LNCaP clone FGC (cell line): ENCODE measurements at regions not wholly inside any gene's neighbourhood (a gene's known extent, or its start where the extent isn't known, plus 50 kb on each side); places are given as distances from the start of the nearest gene placed in this dataset.

ENCODE experiments used
- DNase-seq: peaks from one replicate; pipeline ENCODE4 v3.0.0-alpha.2; 2011; ENCODE audit warnings: low read depth
- H3K4me3 ChIP-seq: 2 replicates; pipeline ENCODE4 v1.5.1; 2011; ENCODE audit warnings: mild to moderate bottlenecking, low read depth, low read length, control low read depth
- TF ChIP-seq, protein P1 (sequence below): IDR thresholded peaks from 2 replicates; pipeline ENCODE4 v1.5.1; 2012; ENCODE audit warnings: mild to moderate bottlenecking; ENCODE audit not compliant: control insufficient read depth, insufficient read depth; ENCODE audit errors: extremely low read depth

- no peak for DNase-seq
- no peak overlapping the region for H3K4me3 ChIP-seq
- TF ChIP-seq, protein P1, sequence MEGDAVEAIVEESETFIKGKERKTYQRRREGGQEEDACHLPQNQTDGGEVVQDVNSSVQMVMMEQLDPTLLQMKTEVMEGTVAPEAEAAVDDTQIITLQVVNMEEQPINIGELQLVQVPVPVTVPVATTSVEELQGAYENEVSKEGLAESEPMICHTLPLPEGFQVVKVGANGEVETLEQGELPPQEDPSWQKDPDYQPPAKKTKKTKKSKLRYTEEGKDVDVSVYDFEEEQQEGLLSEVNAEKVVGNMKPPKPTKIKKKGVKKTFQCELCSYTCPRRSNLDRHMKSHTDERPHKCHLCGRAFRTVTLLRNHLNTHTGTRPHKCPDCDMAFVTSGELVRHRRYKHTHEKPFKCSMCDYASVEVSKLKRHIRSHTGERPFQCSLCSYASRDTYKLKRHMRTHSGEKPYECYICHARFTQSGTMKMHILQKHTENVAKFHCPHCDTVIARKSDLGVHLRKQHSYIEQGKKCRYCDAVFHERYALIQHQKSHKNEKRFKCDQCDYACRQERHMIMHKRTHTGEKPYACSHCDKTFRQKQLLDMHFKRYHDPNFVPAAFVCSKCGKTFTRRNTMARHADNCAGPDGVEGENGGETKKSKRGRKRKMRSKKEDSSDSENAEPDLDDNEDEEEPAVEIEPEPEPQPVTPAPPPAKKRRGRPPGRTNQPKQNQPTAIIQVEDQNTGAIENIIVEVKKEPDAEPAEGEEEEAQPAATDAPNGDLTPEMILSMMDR: no peak
Observed at GRCh38 chr5:36519881-36520280, 86.5 kb upstream of the SLC1A3 start.

DNA sequence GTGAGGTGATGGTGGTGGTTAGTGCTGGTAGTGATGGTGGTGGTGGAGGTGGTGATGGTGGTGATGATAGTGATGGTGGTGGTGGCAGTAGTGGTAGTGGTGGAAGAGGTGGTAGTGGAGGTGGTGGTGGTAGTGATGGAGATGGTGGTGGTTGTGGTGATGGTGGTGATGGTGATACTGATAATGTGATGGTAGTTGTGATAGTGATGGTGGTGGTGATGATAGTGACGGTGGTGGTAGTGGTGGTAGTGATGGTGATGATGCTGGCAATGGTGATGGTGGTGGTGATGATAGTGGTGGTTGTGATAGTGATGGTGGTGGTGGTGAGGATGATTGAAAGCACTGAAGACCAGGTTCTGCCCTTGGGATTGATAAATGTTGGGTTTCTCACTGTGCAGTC lies 85.2 kb upstream of the SLC1A3 start:
- no peak for DNase-seq
- TF ChIP-seq, protein P1: no peak

DNA sequence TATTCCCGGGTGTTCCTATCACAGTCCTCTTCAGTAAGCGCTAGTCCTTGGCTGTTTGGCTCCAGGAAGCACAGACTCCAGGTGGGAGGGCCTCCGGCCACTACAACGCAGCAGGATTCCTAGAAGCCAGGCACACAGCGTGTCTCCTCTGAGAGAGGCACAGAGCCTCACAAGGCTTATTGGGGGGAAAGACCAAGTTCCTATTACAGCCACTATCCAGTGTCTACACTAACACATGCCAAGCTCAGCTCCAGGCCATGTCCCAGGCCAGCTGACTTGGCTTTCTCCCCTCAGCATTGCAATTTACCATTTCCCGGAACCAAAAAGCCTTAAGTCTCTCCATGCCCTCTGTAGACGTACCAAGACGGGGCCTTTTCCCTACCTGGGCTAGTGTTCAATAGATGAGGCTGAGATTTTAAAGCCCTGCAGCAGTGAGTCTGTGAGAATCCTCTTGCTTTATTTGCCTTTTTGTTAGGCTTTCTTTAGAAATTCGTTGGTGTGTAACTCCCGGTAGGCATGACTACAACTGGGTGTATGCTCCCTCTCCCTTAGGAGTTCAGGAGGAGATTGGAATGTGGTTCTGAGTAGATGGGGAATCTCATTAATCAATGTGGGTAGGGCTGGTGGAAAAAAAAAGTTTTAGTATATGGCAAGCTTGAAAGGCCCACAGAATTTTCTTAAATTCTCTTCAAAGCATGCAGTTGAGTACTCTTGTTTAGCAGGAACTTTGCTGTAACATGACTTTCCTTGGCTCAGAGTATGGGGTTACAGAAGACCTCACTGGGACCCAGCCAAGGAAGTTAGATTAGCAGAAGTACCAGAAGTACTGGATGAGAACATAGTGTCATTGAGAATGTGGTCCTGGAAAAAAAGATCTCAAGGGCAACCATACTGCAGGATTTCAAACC lies 84.3 kb upstream of the SLC1A3 start:
- no peak for DNase-seq
- H3K4me3 ChIP-seq: no peak overlapping the region
- TF ChIP-seq, protein P1: no peak

More for the DNA sequence above, 85.2 kb upstream of the SLC1A3 start:
- no peak overlapping the region for H3K4me3 ChIP-seq

- TF ChIP-seq, protein P1: no peak
- no peak for DNase-seq
- no peak overlapping the region for H3K4me3 ChIP-seq
Observed at GRCh38 chr5:36522746-36523065, 83.7 kb upstream of the SLC1A3 start.

GRCh38 chr5:36523450-36523849 lies 83.0 kb upstream of the SLC1A3 start:
- no peak overlapping the region for H3K4me3 ChIP-seq
- DNase-seq: no peak
- TF ChIP-seq, protein P1: no peak

DNA sequence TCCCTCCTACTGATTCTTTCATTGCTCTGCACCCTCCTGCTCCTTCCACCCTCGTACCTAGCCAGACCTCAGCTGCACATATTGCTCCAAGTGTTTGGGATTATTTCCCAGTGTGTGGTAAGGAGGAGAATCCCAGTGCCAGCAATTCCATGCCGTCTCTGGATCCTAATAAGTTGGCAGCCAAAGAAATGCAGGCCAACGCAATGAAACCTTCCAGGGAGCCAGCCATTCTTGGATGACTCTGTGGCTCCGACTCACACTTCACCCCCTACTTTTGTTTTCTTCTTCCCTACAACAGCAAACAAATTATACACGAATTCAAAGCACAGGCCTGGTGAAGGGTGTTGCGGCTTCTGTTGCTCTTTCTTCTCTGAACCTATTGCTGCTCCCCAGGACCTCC lies 82.5 kb upstream of the SLC1A3 start:
- DNase-seq: no peak
- H3K4me3 ChIP-seq: no peak overlapping the region
- TF ChIP-seq, protein P1: no peak

- no peak for DNase-seq
- TF ChIP-seq, protein P1: no peak
- no peak overlapping the region for H3K4me3 ChIP-seq
Observed at GRCh38 chr5:36526537-36526936, 79.9 kb upstream of the SLC1A3 start.
